NK-92 (cell line): ENCODE measurements at regions not wholly inside any gene's neighbourhood (a gene's known extent, or its start where the extent isn't known, plus 50 kb on each side); places are given as distances from the start of the nearest gene placed in this dataset.

Experiments
- DNase-seq: peaks from one replicate; lab custom pipeline; 2025; ENCODE audit not compliant: unreplicated experiment; lab: John Stamatoyannopoulos, UW

- DNase-seq, result no peak
These were observed 448.2 kb downstream of the LIG4 start for GRCh38 chr13:107767119-107767518.

DNA sequence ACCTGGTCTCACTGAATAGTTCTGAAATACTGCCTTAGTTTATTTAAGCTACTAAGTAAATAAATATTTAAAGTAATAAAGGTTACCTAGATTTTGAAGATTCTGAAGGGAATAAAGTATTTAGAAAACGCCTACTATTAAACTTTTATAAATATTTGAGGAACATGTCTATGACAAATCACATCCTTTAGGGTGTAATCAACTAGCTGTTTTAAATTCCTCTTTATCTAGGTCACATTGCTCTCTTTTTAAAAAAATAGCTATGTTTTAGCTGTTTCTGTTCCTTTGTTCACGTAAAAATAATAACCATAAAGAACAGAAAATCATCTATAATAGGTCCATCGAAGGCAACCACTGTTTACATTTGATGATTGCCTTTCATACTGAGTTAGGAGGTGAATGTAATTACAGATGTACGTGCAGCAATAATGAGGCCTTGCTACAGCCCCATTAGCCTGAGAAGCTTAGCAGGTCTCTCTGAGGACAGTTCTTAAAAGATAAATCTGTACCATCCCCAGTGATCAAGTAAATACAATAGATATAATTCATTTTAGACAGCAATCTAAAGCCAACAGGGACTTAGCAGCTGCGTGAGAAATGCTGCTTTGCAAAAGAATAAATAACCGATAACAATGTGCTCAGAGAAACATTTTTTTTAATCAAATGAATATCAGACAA is 449.5 kb downstream of the LIG4 start:
- no peak for DNase-seq

GRCh38 chr13:107764046-107764445 is 451.3 kb downstream of the LIG4 start:
- DNase-seq, result no peak

DNA sequence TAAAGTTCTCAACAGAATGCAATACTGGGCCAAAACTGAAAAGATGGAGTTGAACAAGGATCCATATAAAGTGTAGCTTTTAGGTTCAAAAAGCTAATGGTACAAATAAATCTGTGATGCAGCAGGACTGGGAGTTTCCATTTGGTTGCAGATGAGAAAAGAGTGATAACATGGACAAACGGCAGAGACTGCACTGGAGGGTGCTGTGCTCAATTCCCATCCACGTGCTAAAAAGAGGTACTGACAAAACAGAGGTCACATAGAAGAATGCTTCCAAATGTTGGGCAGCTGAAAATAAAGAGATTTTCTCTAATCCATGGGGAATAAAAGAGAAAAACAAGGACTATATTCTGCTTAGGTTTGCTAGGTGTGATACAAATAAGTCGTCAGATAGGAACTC is 461.6 kb downstream of the LIG4 start:
- no peak for DNase-seq

DNA sequence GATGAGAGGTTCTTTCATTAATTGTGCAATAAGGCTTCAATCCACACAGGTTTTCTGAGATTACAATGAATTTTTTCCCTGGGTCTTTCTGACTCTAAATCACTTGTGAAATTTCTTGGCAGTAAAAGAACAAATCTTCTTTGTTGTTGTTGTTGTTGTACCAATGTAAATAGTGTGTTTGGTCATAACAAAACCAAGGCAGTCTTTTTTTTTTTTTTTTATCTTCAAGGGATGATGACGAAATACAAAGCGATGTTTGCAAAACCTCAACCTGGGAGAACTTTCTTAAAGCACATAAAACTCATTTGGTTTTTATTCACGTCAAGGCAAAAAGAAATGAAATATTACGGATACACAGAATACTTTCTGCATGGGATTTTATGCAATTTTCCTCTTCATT is 462.0 kb downstream of the LIG4 start:
- DNase-seq, result no peak

- DNase-seq, result no peak
These were observed 471.4 kb downstream of the LIG4 start for GRCh38 chr13:107743983-107744382.

GRCh38 chr13:107743526-107743925 is 471.8 kb downstream of the LIG4 start:
- DNase-seq, result no peak

DNA sequence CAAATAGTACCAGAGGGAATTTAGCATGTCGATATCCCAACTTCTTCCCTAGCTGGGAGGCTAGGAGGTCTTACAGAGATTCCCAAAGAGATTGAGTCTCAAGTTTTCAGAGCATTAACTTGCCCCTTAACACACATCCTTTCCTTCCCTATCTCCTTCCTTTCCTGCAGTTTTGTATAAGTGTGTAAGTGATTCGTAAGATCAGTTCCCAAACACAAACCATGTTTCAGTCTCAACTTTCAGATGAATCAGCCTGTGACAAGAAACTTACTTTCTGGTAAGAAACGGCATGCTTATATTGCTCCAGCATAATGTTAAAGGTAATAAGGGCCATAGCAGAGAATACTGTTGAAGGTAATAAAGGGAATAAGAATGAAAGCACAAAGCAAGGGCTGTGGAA is 472.2 kb downstream of the LIG4 start:
- no peak for DNase-seq

- no peak for DNase-seq
These were observed 472.8 kb downstream of the LIG4 start for GRCh38 chr13:107742544-107742943.

- no peak for DNase-seq
These were observed 477.3 kb downstream of the LIG4 start for GRCh38 chr13:107738004-107738403.

GRCh38 chr13:107736731-107737130 is 478.6 kb downstream of the LIG4 start:
- DNase-seq, result no peak

DNA sequence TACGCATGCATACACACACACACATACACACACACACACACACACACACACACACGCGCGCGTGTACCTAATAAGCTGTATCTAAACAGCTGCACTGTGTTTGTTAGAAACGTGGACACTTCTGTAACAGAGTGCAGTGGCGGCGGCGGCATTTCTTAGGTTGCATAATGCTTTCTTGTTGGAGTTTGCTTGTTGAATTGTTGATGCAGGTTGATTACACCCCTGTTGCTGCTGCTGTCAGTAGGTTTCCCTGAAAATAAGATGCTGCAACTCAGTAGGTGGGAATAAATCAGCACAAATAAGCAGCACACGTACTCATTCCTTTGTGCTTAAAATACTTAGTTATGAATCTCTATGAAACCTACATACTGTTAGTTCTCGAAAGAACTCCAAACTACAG is 479.2 kb downstream of the LIG4 start:
- no peak for DNase-seq

DNA sequence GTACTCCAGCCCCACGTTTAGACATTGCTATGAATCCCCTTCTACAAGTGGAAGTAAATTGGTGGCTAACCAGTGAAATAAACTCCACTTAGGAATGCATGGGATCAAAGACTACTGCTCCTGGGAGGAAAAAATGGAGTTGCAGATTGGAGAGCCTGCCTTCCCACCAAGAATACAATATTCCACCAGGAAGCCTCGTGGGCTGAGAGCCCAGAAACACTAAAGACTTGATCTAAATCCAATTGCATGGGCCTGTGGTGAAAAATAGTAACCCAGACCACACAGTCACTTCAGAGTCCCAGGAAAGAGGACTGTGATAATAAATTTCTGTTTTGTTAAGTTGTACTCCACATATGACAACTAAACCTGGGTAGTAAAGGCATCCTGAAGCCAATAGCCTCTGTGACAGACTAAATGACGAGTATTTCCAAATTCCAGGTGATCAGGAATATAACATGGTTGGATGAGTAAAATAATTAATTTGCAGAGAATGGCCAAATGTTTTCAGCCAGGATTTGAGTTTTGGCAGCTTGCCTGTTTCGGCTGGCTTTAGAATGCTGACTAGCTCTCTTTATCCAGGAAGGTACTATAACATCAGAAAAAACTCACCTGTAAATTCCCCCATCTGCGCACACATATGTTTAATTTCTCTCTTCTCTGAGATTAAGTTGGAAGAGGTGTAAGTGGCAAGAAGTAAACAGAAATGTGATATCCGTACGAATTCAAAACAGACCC is 480.3 kb downstream of the LIG4 start:
- DNase-seq, result no peak

DNA sequence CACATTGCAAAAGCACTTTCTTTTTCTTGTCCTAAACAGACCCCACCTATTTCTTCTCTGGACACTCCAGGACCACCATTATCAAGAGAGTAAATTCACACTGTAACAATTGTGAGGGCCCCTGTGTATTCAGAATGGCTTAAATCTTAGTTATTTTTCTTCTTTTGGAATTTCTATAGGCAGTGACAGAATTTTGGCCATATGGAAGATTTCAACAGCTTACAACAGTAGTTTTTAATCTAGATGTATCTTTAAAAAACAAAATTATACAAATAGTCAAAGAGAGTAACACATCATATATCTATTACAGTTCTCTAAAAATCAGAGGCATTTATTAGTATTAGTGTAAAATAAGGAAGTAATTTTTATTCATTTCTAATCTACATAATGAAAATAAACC is 482.1 kb downstream of the LIG4 start:
- no peak for DNase-seq

- DNase-seq, result no peak
These were observed 484.5 kb downstream of the LIG4 start for GRCh38 chr13:107730813-107731212.

DNA sequence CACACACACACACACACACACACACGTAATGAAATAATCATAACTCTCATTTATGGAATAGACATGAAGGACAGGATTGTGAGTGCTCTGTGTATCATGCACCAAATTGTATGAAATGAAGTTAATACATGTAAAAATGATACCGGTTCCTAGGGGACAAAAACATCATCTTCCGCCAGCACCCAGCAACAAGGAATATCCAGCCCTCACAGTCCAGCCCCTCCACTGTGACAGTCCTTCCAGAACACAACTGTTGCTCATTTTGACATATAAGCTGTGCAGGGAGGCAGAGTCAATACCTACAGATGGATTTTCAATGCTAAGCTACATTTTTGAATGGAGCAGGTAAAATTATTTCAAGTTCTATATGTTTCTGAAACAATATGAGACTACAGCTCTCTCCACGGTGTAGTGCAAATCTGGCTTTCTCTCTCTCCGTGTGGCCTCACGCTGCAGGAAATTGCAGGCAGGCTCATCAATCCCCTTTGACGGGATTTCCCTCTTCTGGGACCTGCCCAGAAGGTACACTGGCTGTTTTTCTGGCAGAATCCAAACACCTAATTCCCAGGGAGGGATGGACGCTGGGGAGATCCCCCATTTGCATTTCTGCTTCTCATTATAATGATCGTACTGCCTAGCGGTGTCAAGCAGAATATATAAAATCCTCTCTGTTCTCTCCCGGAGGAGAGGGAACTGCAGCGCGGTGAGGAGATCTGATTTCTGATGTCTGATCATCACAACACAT is 494.0 kb downstream of the LIG4 start:
- DNase-seq, result no peak

- DNase-seq, result no peak
These were observed 498.6 kb downstream of the LIG4 start for GRCh38 chr13:107716741-107717140.

- DNase-seq, result no peak
These were observed 499.1 kb downstream of the LIG4 start for GRCh38 chr13:107716241-107716640.

GRCh38 chr13:107715496-107715895 is 499.8 kb downstream of the LIG4 start:
- no peak for DNase-seq

- DNase-seq, result no peak
These were observed 502.0 kb downstream of the LIG4 start for GRCh38 chr13:107713314-107713713.

- no peak for DNase-seq
These were observed 503.0 kb downstream of the LIG4 start for GRCh38 chr13:107712145-107712860.
